Esophagus muscularis mucosa (tissue), 3 donors: ENCODE measurements at regions not wholly inside any gene's neighbourhood (a gene's known extent, or its start where the extent isn't known, plus 50 kb on each side); places are given as distances from the start of the nearest gene placed in this dataset.

Experiments used
- POLR2A ChIP-seq: fragments of 450-650 bp; IDR thresholded peaks from one replicate; pipeline ENCODE4 v1.6.1; 2017; ENCODE audit warnings: antibody characterized with exemption, moderate library complexity, mild to moderate bottlenecking, low read depth
- TF ChIP-seq, protein P1 (sequence below), 3 experiments: fragments of 200-600 bp in 2 of 3; fragments of 450-650 bp in 1 of 3; sonication (generic) in 2 of 3; IDR thresholded peaks; one replicate each; pipeline ENCODE4 v1.5.1; 2017 to 2019; ENCODE audit warnings: antibody characterized with exemption in 3 of 3, mild to moderate bottlenecking in 2 of 3, moderate library complexity in 1 of 3

DNA sequence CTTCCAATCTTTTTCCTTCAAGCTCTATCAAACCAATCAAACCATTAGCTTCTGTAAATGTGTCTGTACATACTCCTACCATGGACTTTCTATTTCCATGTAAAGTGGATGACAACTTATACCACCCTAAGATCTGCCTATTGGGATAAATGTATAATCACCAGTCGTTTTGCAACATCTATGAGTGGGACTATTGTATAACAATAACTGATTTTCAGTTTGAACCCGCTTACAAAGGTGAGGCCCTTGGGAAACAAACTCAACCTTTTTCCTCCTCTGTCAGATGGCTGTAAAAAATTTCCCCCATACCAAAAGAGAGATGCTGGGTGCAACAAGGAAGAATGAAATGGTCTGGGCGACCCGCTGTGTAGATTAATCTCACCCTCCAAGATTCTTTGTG is 399.1 kb upstream of the ADAMTS5 start:
- TF ChIP-seq, protein P1, sequence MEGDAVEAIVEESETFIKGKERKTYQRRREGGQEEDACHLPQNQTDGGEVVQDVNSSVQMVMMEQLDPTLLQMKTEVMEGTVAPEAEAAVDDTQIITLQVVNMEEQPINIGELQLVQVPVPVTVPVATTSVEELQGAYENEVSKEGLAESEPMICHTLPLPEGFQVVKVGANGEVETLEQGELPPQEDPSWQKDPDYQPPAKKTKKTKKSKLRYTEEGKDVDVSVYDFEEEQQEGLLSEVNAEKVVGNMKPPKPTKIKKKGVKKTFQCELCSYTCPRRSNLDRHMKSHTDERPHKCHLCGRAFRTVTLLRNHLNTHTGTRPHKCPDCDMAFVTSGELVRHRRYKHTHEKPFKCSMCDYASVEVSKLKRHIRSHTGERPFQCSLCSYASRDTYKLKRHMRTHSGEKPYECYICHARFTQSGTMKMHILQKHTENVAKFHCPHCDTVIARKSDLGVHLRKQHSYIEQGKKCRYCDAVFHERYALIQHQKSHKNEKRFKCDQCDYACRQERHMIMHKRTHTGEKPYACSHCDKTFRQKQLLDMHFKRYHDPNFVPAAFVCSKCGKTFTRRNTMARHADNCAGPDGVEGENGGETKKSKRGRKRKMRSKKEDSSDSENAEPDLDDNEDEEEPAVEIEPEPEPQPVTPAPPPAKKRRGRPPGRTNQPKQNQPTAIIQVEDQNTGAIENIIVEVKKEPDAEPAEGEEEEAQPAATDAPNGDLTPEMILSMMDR (IDR thresholded peaks at IDR 0.05): no peak
- TF ChIP-seq POLR2A: no peak
